Stomach (tissue), 4 donors: ENCODE measurements at regions not wholly inside any gene's neighbourhood (a gene's known extent, or its start where the extent isn't known, plus 50 kb on each side); places are given as distances from the start of the nearest gene placed in this dataset.

ENCODE experiments used
- CTCF ChIP-seq, 7 experiments: fragments of 450-650 bp in 4 of 7; fragments of 200-600 bp in 3 of 7; sonication (generic) in 3 of 7; IDR thresholded peaks; one replicate each; pipeline ENCODE4 v1.5.1; 2016 to 2019; ENCODE audit warnings: antibody characterized with exemption in 7 of 7, control low read depth in 2 of 7, mild to moderate bottlenecking in 1 of 7
- POLR2AphosphoS5 ChIP-seq, 3 donors: sonication (generic); formaldehyde crosslinking; IDR thresholded peaks; one replicate each; pipeline ENCODE4 v1.6.1; 2016; ENCODE audit warnings: antibody characterized with exemption in 3 of 3

- TF ChIP-seq POLR2AphosphoS5 (IDR thresholded peaks at IDR 0.05) (no peak), CTCF (IDR thresholded peaks at IDR 0.05) (no peak)
Observed at GRCh38 chr14:53621921-53622320, 334.7 kb downstream of the BMP4 start.
